Endothelial cell (in vitro differentiated cells): ENCODE measurements at regions not wholly inside any gene's neighbourhood (a gene's known extent, or its start where the extent isn't known, plus 50 kb on each side); places are given as distances from the start of the nearest gene placed in this dataset.

Source experiments
- DNase-seq: peaks from one replicate; pipeline ENCODE4 v3.0.0; 2021; ENCODE audit warnings: low spot score
- H3K27ac Mint-ChIP-seq: one replicate; pipeline ENCODE4 v1.8.0; 2021; ENCODE audit warnings: mixed read lengths, inconsistent platforms; ENCODE audit not compliant: unreplicated experiment
- H3K27me3 Mint-ChIP-seq: one replicate; pipeline ENCODE4 v1.8.0; 2021; ENCODE audit warnings: mild to moderate bottlenecking, moderate library complexity, mixed read lengths, inconsistent platforms; ENCODE audit not compliant: unreplicated experiment
- H3K36me3 Mint-ChIP-seq: one replicate; pipeline ENCODE4 v1.8.0; 2021; ENCODE audit warnings: mild to moderate bottlenecking, low read depth, mixed read lengths, inconsistent platforms; ENCODE audit not compliant: unreplicated experiment
- H3K4me1 Mint-ChIP-seq: one replicate; pipeline ENCODE4 v1.8.0; 2021; ENCODE audit warnings: mild to moderate bottlenecking, mixed read lengths, inconsistent platforms; ENCODE audit not compliant: unreplicated experiment
- H3K4me3 Mint-ChIP-seq: one replicate; pipeline ENCODE4 v1.8.0; 2021; ENCODE audit warnings: mild to moderate bottlenecking, mixed read lengths, inconsistent platforms; ENCODE audit not compliant: unreplicated experiment
- H3K9me3 Mint-ChIP-seq: one replicate; pipeline ENCODE4 v1.8.0; 2021; ENCODE audit warnings: mixed read lengths, inconsistent platforms; ENCODE audit not compliant: unreplicated experiment
- TF ChIP-seq, protein P1 (sequence below): fragments of 200-600 bp; sonication (generic); IDR thresholded peaks from one replicate; pipeline ENCODE4 v1.5.0; 2021; ENCODE audit warnings: antibody characterized with exemption; ENCODE audit not compliant: unreplicated experiment

GRCh38 chr4:116386856-116387255 lies 698.5 kb downstream of the TRAM1L1 start:
- Mint-ChIP-seq H3K4me3 (no peak overlapping the region), H3K4me1 (no peaks in the 10 kb centered on the region), H3K27ac (no peak overlapping the region), H3K36me3 (no peaks in the 10 kb centered on the region), H3K9me3 (no peaks in the 10 kb centered on the region), H3K27me3 (peaks cover 2% of the 10 kb centered on the region)
- TF ChIP-seq, protein P1, sequence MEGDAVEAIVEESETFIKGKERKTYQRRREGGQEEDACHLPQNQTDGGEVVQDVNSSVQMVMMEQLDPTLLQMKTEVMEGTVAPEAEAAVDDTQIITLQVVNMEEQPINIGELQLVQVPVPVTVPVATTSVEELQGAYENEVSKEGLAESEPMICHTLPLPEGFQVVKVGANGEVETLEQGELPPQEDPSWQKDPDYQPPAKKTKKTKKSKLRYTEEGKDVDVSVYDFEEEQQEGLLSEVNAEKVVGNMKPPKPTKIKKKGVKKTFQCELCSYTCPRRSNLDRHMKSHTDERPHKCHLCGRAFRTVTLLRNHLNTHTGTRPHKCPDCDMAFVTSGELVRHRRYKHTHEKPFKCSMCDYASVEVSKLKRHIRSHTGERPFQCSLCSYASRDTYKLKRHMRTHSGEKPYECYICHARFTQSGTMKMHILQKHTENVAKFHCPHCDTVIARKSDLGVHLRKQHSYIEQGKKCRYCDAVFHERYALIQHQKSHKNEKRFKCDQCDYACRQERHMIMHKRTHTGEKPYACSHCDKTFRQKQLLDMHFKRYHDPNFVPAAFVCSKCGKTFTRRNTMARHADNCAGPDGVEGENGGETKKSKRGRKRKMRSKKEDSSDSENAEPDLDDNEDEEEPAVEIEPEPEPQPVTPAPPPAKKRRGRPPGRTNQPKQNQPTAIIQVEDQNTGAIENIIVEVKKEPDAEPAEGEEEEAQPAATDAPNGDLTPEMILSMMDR = no peak
- no peak for DNase-seq

DNA sequence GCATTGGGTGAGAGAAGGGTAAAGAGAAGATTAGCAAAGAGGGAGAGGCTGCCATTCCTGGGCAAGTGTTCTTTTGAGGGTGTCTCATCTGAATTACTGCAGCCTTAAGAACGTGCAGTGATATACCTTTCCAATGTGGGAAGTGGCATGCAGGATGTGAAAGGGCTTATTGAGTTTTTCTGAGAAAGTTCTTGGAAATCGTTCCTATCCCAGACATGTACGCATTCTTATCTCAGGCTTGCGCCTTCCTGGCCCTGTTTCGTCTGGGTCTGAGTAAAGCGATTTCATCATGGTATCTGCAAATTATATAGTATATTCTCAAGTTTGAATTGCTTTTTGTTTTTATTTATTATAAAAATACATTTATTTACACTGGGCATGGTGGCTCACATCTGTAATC lies 699.8 kb downstream of the TRAM1L1 start:
- Mint-ChIP-seq H3K4me3 (no peak overlapping the region), H3K4me1 (no peaks in the 10 kb centered on the region), H3K36me3 (no peaks in the 10 kb centered on the region), H3K27ac (no peak overlapping the region), H3K27me3 (peaks cover 2% of the 10 kb centered on the region), H3K9me3 (no peaks in the 10 kb centered on the region)
- no peak for DNase-seq
- TF ChIP-seq, protein P1 = no peak

GRCh38 chr4:116374815-116375214 lies 710.6 kb downstream of the TRAM1L1 start:
- H3K4me3 Mint-ChIP-seq = no peak overlapping the region
- no peaks in the 10 kb centered on the region for H3K9me3 Mint-ChIP-seq
- H3K27ac Mint-ChIP-seq = no peak overlapping the region
- no peaks in the 10 kb centered on the region for H3K36me3 Mint-ChIP-seq
- TF ChIP-seq, protein P1 = no peak
- no peaks in the 10 kb centered on the region for H3K4me1 Mint-ChIP-seq
- DNase-seq = no peak
- H3K27me3 Mint-ChIP-seq = no peaks in the 10 kb centered on the region

DNA sequence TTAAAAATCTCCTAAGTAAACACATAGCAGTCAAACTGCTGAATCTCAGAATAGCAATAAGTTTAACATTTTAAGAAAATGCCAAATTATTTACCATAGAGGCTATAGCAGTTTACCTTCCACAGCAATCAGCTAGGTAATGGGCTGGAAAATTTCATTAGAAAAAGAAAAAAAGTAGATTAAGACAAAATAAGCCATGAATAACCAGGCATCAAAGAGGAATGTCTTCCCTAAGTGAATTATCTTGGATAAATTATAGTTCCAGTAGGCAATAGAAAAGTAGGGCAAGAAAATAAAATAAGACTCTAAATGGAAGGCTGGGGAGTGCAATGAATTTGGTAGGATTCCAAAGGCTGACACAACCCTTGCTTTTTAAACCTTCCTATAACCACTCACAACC lies 722.8 kb downstream of the TRAM1L1 start:
- Mint-ChIP-seq H3K27ac (no peak overlapping the region), H3K4me3 (no peak overlapping the region), H3K27me3 (peaks cover 2% of the 10 kb centered on the region), H3K36me3 (no peaks in the 10 kb centered on the region), H3K4me1 (no peaks in the 10 kb centered on the region), H3K9me3 (no peaks in the 10 kb centered on the region)
- TF ChIP-seq, protein P1 = no peak
- DNase-seq = no peak

GRCh38 chr4:116361790-116362189 lies 723.6 kb downstream of the TRAM1L1 start:
- Mint-ChIP-seq H3K27ac (no peak overlapping the region), H3K36me3 (no peaks in the 10 kb centered on the region), H3K4me1 (no peaks in the 10 kb centered on the region), H3K27me3 (peaks cover 2% of the 10 kb centered on the region), H3K4me3 (no peak overlapping the region), H3K9me3 (no peaks in the 10 kb centered on the region)
- no peak for DNase-seq
- TF ChIP-seq, protein P1 = no peak
